ENCODE measurements at regions not wholly inside any gene's neighbourhood (a gene's known extent, or its start where the extent isn't known, plus 50 kb on each side); places are given as distances from the start of the nearest gene placed in this dataset.

- TF ChIP-seq PBX2 (CRISPR knock-in tag; IDR thresholded peaks at IDR 0.05; ENCODE audit: low read depth) = no peak
- TF ChIP-seq PBX2 (tag; conservative IDR thresholded peaks at IDR 0.05; ENCODE audit: low read depth) = no peak
- TF ChIP-seq TARDBP (IDR thresholded peaks at IDR 0.05) = no peak
- TF ChIP-seq YY1 (IDR thresholded peaks at IDR 0.05; ENCODE audit: borderline replicate concordance in 1 of 3, control insufficient read depth in 1 of 3, extremely low read depth in 1 of 3, insufficient read depth in 3 of 3, insufficient read length in 1 of 3, insufficient replicate concordance in 2 of 3, low read depth in 1 of 3, low read length in 2 of 3) = no peak
- TF ChIP-seq RBM25 (IDR thresholded peaks at IDR 0.05; ENCODE audit: low read depth, low read length, severe bottlenecking) = no peak
- TF ChIP-seq SIRT6 (IDR thresholded peaks at IDR 0.05; ENCODE audit: low read depth, low read length) = no peak
Observed at GRCh38 chr1:99152132-99152531, 112.2 kb upstream of the PLPPR4 start (continued).

GRCh38 chr1:99163671-99164070 lies 100.6 kb upstream of the PLPPR4 start:
- Histone ChIP-seq H3K36me3 (ENCODE audit: control insufficient read depth, insufficient read depth, low read length) (no peaks in the 10 kb centered on the region), H3K27ac (ENCODE audit: extremely low read depth, low read depth, low read length) (no peak overlapping the region), H4K20me1 (replicated peaks; ENCODE audit: control insufficient read depth, insufficient read depth, low read length) (no peaks in the 10 kb centered on the region), H3K27me3 (ENCODE audit: control insufficient read depth in 2 of 2, insufficient read depth in 2 of 2, low read length in 2 of 2) (no peaks in the 10 kb centered on the region), H3K4me2 (ENCODE audit: insufficient read depth, low read length) (no peak overlapping the region), H3K9me1 (ENCODE audit: control insufficient read depth, insufficient read depth, low read length) (no peaks in the 10 kb centered on the region), H3K79me2 (ENCODE audit: control insufficient read depth, insufficient read depth, low read length) (no peaks in the 10 kb centered on the region), H3K9me3 (replicated peaks; ENCODE audit: control insufficient read depth, insufficient read depth, low read depth, low read length) (no peaks in the 10 kb centered on the region), H3K4me3 (no peak overlapping the region), H2AFZ (ENCODE audit: low read depth, low read length) (no peak overlapping the region), H3K9ac (ENCODE audit: insufficient read depth in 1 of 2, low read depth in 2 of 2, low read length in 2 of 2) (no peak overlapping the region), H3K4me1 (replicated peaks in 1 of 2; ENCODE audit: control insufficient read depth in 2 of 2, insufficient read depth in 2 of 2, low read length in 2 of 2) (no peaks in the 10 kb centered on the region)
- BruUV-seq (replicated peaks) = no TSS peak
- 0% methylated on average over 2 of the region's 2 CpGs for WGBS (ENCODE audit: insufficient coverage, low coverage, missing lambda C conversion rate)
- DNase-seq (ENCODE audit: extremely low read depth in 1 of 4, low spot score in 3 of 4) (no peak), ATAC-seq (no peak), FAIRE-seq (no peak)
- POLR2A ChIA-PET = no interaction called here
- in situ Hi-C loops (cut with MboI) = no loop called here
- intact Hi-C loops (cut with micrococcal nuclease) = no loop called here
- CTCF ChIA-PET (ENCODE audit: low intra/inter-chr PET ratio) = interaction anchor here (0.6 kb wide), 1 partner anchor 273 kb away, joined by 3 read pairs; no protein-coding TSS in a partner anchor
- TF ChIP-seq RBFOX2 (IDR thresholded peaks at IDR 0.05; ENCODE audit: low read depth, low read length) (no peak), HSF4 (CRISPR knock-in tag; IDR thresholded peaks at IDR 0.05; ENCODE audit: borderline replicate concordance) (no peak), FIP1L1 (IDR thresholded peaks at IDR 0.05; ENCODE audit: low read depth, low read length, poor library complexity, severe bottlenecking) (no peak), ZNF583 (CRISPR knock-in tag; IDR thresholded peaks at IDR 0.05) (no peak), ZBTB11 (CRISPR knock-in tag; IDR thresholded peaks at IDR 0.05) (no peak), NCOR1 (IDR thresholded peaks at IDR 0.05) (no peak), STAG1 (CRISPR knock-in tag; IDR thresholded peaks at IDR 0.05; ENCODE audit: borderline replicate concordance) (no peak), HNRNPLL (IDR thresholded peaks at IDR 0.05; ENCODE audit: low read depth, low read length, poor library complexity, severe bottlenecking) (no peak), TAF9B (IDR thresholded peaks at IDR 0.05; ENCODE audit: partially characterized antibody) (no peak)

All from K562 (cell line).